HG03565 (cell line): ENCODE measurements at regions not wholly inside any gene's neighbourhood (a gene's known extent, or its start where the extent isn't known, plus 50 kb on each side); places are given as distances from the start of the nearest gene placed in this dataset.

Experiments used
- ATAC-seq: cut with Tn5 transposase; IDR thresholded peaks from one replicate; pipeline ENCODE4 v1.9.1; 2021; ENCODE audit warnings: mild to moderate bottlenecking, moderate library complexity; ENCODE audit not compliant: unreplicated experiment

GRCh38 chr19:28404472-28404871, 808.5 kb downstream of the UQCRFS1 start:
- ATAC-seq = no peak

- no peak for ATAC-seq
These were observed 809.3 kb downstream of the UQCRFS1 start for GRCh38 chr19:28403690-28404089.

GRCh38 chr19:28402701-28403290, 810.2 kb downstream of the UQCRFS1 start:
- no peak for ATAC-seq

GRCh38 chr19:28401739-28402424, 811.1 kb downstream of the UQCRFS1 start:
- ATAC-seq = no peak

- no peak for ATAC-seq
These were observed 811.8 kb downstream of the UQCRFS1 start for GRCh38 chr19:28400953-28401671.

- no peak for ATAC-seq
These were observed 813.8 kb downstream of the UQCRFS1 start for GRCh38 chr19:28399187-28399586.

- ATAC-seq = no peak
These were observed 815.2 kb downstream of the UQCRFS1 start for GRCh38 chr19:28397800-28398199.

GRCh38 chr19:28397306-28397705, 815.6 kb downstream of the UQCRFS1 start:
- ATAC-seq = no peak

GRCh38 chr19:28396287-28396831, 816.6 kb downstream of the UQCRFS1 start:
- ATAC-seq = no peak

GRCh38 chr19:28394725-28395124, 818.2 kb downstream of the UQCRFS1 start:
- ATAC-seq = no peak

GRCh38 chr19:28393574-28394336, 819.2 kb downstream of the UQCRFS1 start:
- no peak for ATAC-seq

- no peak for ATAC-seq
These were observed 824.0 kb downstream of the UQCRFS1 start for GRCh38 chr19:28388988-28389387.

- no peak for ATAC-seq
These were observed 825.4 kb downstream of the UQCRFS1 start for GRCh38 chr19:28387507-28387906.

GRCh38 chr19:28386470-28386869, 826.5 kb downstream of the UQCRFS1 start:
- no peak for ATAC-seq

GRCh38 chr19:28386066-28386465, 826.9 kb downstream of the UQCRFS1 start:
- ATAC-seq = no peak

- no peak for ATAC-seq
These were observed 835.9 kb downstream of the UQCRFS1 start for GRCh38 chr19:28377077-28377476.

- ATAC-seq = no peak
These were observed 838.0 kb downstream of the UQCRFS1 start for GRCh38 chr19:28374971-28375370.

GRCh38 chr19:28372576-28373247, 840.2 kb downstream of the UQCRFS1 start:
- ATAC-seq = no peak

- ATAC-seq = no peak
These were observed 845.8 kb downstream of the UQCRFS1 start for GRCh38 chr19:28367146-28367545.

- ATAC-seq = no peak
These were observed 849.7 kb downstream of the UQCRFS1 start for GRCh38 chr19:28363254-28363653.
